HG02571 (cell line): ENCODE measurements at regions not wholly inside any gene's neighbourhood (a gene's known extent, or its start where the extent isn't known, plus 50 kb on each side); places are given as distances from the start of the nearest gene placed in this dataset.

Experiments
- ATAC-seq: cut with Tn5 transposase; IDR thresholded peaks from one replicate; pipeline ENCODE4 v1.9.1; 2021; ENCODE audit warnings: mild to moderate bottlenecking, moderate library complexity; ENCODE audit not compliant: unreplicated experiment

- no peak for ATAC-seq
Observed at GRCh38 chr6:80667006-80667405, 560.5 kb downstream of the BCKDHB start.

GRCh38 chr6:80658926-80659325 is 552.5 kb downstream of the BCKDHB start:
- ATAC-seq, result no peak

- no peak for ATAC-seq
Observed at GRCh38 chr6:80647156-80647555, 540.7 kb downstream of the BCKDHB start.

GRCh38 chr6:80643881-80644280 is 537.4 kb downstream of the BCKDHB start:
- no peak for ATAC-seq

- no peak for ATAC-seq
Observed at GRCh38 chr6:80642452-80642851, 536.0 kb downstream of the BCKDHB start.

GRCh38 chr6:80641591-80641990 is 535.1 kb downstream of the BCKDHB start:
- no peak for ATAC-seq

GRCh38 chr6:80640176-80640575 is 533.7 kb downstream of the BCKDHB start:
- ATAC-seq, result no peak

GRCh38 chr6:80639181-80639629 is 532.7 kb downstream of the BCKDHB start:
- no peak for ATAC-seq

GRCh38 chr6:80638213-80639055 is 532.0 kb downstream of the BCKDHB start:
- ATAC-seq, result peak; percentile 96

- ATAC-seq, result no peak
Observed at GRCh38 chr6:80637312-80637711, 530.8 kb downstream of the BCKDHB start.

- ATAC-seq, result no peak
Observed at GRCh38 chr6:80636689-80637088, 530.2 kb downstream of the BCKDHB start.

GRCh38 chr6:80633412-80633811 is 526.9 kb downstream of the BCKDHB start:
- ATAC-seq, result no peak

GRCh38 chr6:80625405-80625804 is 518.9 kb downstream of the BCKDHB start:
- ATAC-seq, result no peak

- ATAC-seq, result no peak
Observed at GRCh38 chr6:80623066-80623815, 516.8 kb downstream of the BCKDHB start.

GRCh38 chr6:80622641-80623040 is 516.2 kb downstream of the BCKDHB start:
- ATAC-seq, result no peak

- ATAC-seq, result no peak
Observed at GRCh38 chr6:80618953-80619352, 512.5 kb downstream of the BCKDHB start.

- ATAC-seq, result no peak
Observed at GRCh38 chr6:80610846-80611245, 504.4 kb downstream of the BCKDHB start.

GRCh38 chr6:80608881-80609280 is 502.4 kb downstream of the BCKDHB start:
- ATAC-seq, result no peak

- no peak for ATAC-seq
Observed at GRCh38 chr6:80607811-80608391, 501.4 kb downstream of the BCKDHB start.

GRCh38 chr6:80605165-80605989 is 498.9 kb downstream of the BCKDHB start:
- ATAC-seq, result no peak

GRCh38 chr6:80603679-80604078 is 497.2 kb downstream of the BCKDHB start:
- no peak for ATAC-seq
